Small intestine (tissue), 7 donors: ENCODE measurements at regions not wholly inside any gene's neighbourhood (a gene's known extent, or its start where the extent isn't known, plus 50 kb on each side); places are given as distances from the start of the nearest gene placed in this dataset.

Experiments
- DNase-seq, 2 donors: peaks; one replicate each; pipeline versions ENCODE4 v3.0.0 to v3.0.0-alpha.2; 2013
- FAIRE-seq: peaks from 2 replicates; lab custom pipeline; 2012; peaks lifted over from hg19 to GRCh38; lab: Jason Lieb, UNC
- H3K27ac ChIP-seq, 3 donors: one replicate each; pipeline ENCODE4 v1.5.1; 2013; ENCODE audit warnings: low read length in 2 of 3, mild to moderate bottlenecking in 2 of 3, control low read depth in 1 of 3, inconsistent platforms in 1 of 3, low read depth in 1 of 3, moderate library complexity in 1 of 3
- H3K27me3 ChIP-seq, 3 donors: one replicate each; pipeline ENCODE4 v1.6.1; 2013; ENCODE audit warnings: low read length in 3 of 3, inconsistent platforms in 1 of 3; ENCODE audit not compliant: control insufficient read depth in 3 of 3, insufficient read depth in 3 of 3
- H3K36me3 ChIP-seq, 3 donors: one replicate each; pipeline ENCODE4 v1.6.1; 2013; ENCODE audit warnings: low read length in 3 of 3, inconsistent platforms in 1 of 3, low read depth in 1 of 3, mild to moderate bottlenecking in 1 of 3, moderate library complexity in 1 of 3; ENCODE audit not compliant: control insufficient read depth in 3 of 3, insufficient read depth in 2 of 3
- H3K4me1 ChIP-seq, 3 donors: one replicate each; pipeline ENCODE4 v1.6.1; 2013; ENCODE audit warnings: low read length in 2 of 3, inconsistent platforms in 1 of 3, low read depth in 1 of 3, mild to moderate bottlenecking in 1 of 3, moderate library complexity in 1 of 3; ENCODE audit not compliant: control insufficient read depth in 3 of 3, insufficient read depth in 2 of 3
- H3K4me3 ChIP-seq, 3 donors: one replicate each; pipeline ENCODE4 v1.5.1; 2013; ENCODE audit warnings: low read length in 3 of 3, control low read depth in 1 of 3, inconsistent platforms in 1 of 3, low read depth in 1 of 3, mild to moderate bottlenecking in 1 of 3, moderate library complexity in 1 of 3
- H3K9me3 ChIP-seq, 2 donors: one replicate each; pipeline ENCODE4 v1.6.1; 2013; ENCODE audit warnings: low read depth in 1 of 2, low read length in 1 of 2; ENCODE audit not compliant: control insufficient read depth in 2 of 2, insufficient read depth in 1 of 2
- WGBS, 3 donors: extraction: QIAGEN DNeasy Blood & Tissue Kit; methylation state at CpG; one replicate each; pipeline ENCODE4 v1.1.7; 2013; 5-methylcytosine and 5-hydroxymethylcytosine counted together
- donor health status: healthy with polysubstance abuse.
- donor health status: control.
- donor health status: control.
- donor health status: Bipolar disorder and iron deficiency.
- donor health status: healthy.

GRCh38 chr10:109027534-109028185, 895.7 kb downstream of the XPNPEP1 start:
- Histone ChIP-seq H3K36me3 (no peaks in the 10 kb centered on the region), H3K4me3 (no peak overlapping the region), H3K4me1 (no peaks in the 10 kb centered on the region), H3K27me3 (no peaks in the 10 kb centered on the region), H3K9me3 (no peaks in the 10 kb centered on the region), H3K27ac (no peak overlapping the region)
- DNase-seq, result no peak
- FAIRE-seq, result no peak
- WGBS, 3 donors, result 84 to 94% (median 89%) methylated on average over 1 of the region's 1 CpG

- Histone ChIP-seq H3K27me3 (no peaks in the 10 kb centered on the region), H3K4me3 (no peak overlapping the region), H3K9me3 (no peaks in the 10 kb centered on the region), H3K4me1 (no peaks in the 10 kb centered on the region), H3K27ac (no peak overlapping the region), H3K36me3 (no peaks in the 10 kb centered on the region)
- FAIRE-seq, result no peak
- DNase-seq, result no peak
These were observed 898.1 kb downstream of the XPNPEP1 start for GRCh38 chr10:109025172-109025571.

DNA sequence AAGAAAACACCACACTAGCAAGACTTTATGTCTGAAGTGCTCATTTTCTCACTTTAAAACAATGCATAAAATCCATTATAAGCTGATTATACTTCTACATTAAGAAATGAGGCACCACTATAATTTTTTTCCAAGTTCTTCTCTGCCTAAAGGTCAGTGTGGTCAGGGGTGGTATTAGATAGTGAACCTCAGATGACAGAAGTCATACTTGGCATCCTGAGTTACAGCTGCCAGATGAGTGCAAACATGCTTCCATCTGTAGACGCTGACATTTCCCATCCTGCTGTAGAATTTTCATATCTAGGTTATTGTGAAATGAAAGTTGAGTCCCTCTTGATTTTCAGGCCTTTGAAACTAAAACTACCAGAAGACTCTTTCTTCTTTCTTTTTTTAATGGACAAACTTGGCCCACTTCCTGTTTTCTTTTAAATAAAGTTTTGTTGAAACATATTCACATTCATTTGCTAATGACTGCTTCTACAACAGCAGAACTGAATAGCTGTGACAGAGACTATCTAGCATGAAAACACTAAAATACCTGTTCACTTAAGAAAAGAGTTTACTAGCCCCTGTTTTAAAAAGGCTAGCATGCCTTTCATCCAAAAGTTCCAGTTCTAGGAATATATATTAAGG, 900.8 kb downstream of the XPNPEP1 start:
- Histone ChIP-seq H3K27me3 (no peaks in the 10 kb centered on the region), H3K36me3 (no peaks in the 10 kb centered on the region), H3K9me3 (no peaks in the 10 kb centered on the region), H3K27ac (no peak overlapping the region), H3K4me1 (no peaks in the 10 kb centered on the region), H3K4me3 (no peak overlapping the region)
- DNase-seq, result no peak
- no peak for FAIRE-seq
- 79 to 89% (median 84%) methylated on average over 1 of the region's 1 CpG for WGBS, 3 donors

DNA sequence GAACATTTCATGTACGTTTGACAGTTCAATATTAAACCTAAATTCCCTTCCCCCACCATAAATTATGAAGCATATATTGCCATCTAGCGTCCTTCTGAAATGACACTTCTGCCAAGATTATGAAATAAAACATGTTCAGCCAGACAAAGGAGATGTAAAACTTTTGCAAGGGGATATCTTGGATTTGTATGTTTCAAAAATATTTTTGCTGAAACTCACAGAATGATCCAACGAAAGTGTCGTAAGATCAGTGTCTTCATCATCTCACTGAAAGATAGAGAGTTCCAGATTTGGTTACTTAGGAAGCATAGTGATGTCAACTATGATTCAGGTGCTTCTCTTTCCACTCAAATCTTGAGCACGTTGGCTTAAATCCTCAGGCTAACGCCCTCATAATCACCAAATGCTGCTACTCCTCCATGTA, 904.3 kb downstream of the XPNPEP1 start:
- no peak for DNase-seq
- no peaks in the 10 kb centered on the region for H3K27me3 ChIP-seq
- FAIRE-seq, result no peak

DNA sequence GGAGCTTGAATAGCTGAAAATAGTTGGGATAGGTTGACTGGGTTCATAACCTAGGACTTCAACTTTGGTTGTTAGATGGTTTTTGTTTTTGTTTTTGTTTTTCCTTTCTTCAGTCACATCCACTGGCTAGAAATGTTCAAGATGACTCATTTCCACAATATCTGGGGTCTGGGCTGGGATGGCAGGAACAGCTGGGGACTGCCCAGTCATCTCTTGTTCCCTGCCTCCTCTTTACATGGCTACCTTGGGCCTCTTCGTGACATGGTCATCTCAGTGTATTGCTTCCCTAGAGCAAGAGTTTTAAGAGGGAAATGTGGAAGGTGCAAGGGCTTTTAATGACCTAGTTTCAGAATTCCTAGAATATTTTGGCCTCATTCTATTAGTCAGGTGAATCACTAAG, 915.8 kb downstream of the XPNPEP1 start:
- H3K9me3 ChIP-seq, result no peaks in the 10 kb centered on the region
- no peak for FAIRE-seq
- no peaks in the 10 kb centered on the region for H3K36me3 ChIP-seq
- H3K27ac ChIP-seq, result no peak overlapping the region
- H3K4me3 ChIP-seq, result no peak overlapping the region
- H3K4me1 ChIP-seq, result no peaks in the 10 kb centered on the region
- no peaks in the 10 kb centered on the region for H3K27me3 ChIP-seq
- 70 to 89% (median 83%) methylated on average over 1 of the region's 1 CpG for WGBS, 3 donors
- no peak for DNase-seq

More for the DNA sequence above, 904.3 kb downstream of the XPNPEP1 start:
- no peak overlapping the region for H3K4me3 ChIP-seq
- H3K27ac ChIP-seq, result no peak overlapping the region
- no peaks in the 10 kb centered on the region for H3K9me3 ChIP-seq
- 52 to 57% (median 54%) methylated on average over 6 of the region's 6 CpGs for WGBS, 3 donors
- H3K4me1 ChIP-seq, result no peaks in the 10 kb centered on the region
- no peaks in the 10 kb centered on the region for H3K36me3 ChIP-seq

GRCh38 chr10:108990441-108990840, 932.9 kb downstream of the XPNPEP1 start:
- WGBS, 3 donors, result 68 to 76% (median 72%) methylated on average over 5 of the region's 5 CpGs
- Histone ChIP-seq H3K36me3 (no peaks in the 10 kb centered on the region), H3K27ac (no peak overlapping the region), H3K9me3 (no peaks in the 10 kb centered on the region), H3K4me1 (no peaks in the 10 kb centered on the region), H3K4me3 (no peak overlapping the region), H3K27me3 (no peaks in the 10 kb centered on the region)
- DNase-seq, result no peak
- no peak for FAIRE-seq

GRCh38 chr10:108989976-108990375, 933.3 kb downstream of the XPNPEP1 start:
- H3K27me3 ChIP-seq, result no peaks in the 10 kb centered on the region
- no peak overlapping the region for H3K4me3 ChIP-seq
- H3K27ac ChIP-seq, result no peak overlapping the region
- DNase-seq (no peak), FAIRE-seq (no peak)
- H3K4me1 ChIP-seq, result no peaks in the 10 kb centered on the region
- H3K9me3 ChIP-seq, result no peaks in the 10 kb centered on the region
- H3K36me3 ChIP-seq, result no peaks in the 10 kb centered on the region
- 51 to 76% (median 71%) methylated on average over 4 of the region's 4 CpGs for WGBS, 3 donors

DNA sequence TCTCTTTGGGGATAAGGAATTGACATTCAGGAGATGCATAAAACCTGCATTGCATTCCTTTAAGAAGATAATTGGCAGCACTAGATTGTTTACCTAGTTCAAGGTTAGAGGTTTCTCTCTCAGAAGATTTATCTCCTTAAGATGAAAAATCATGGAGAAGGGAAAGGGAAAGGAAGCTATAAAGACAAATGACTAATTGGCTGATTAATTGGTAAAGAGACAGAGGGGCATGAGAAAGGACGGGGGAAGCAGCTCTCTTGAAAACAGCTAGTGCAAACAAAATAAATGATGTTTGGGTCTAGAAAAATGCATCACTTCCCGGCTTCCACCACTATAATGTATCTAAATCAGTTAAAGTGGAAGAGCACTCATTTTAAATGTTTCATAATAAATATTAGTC, 941.2 kb downstream of the XPNPEP1 start:
- no peaks in the 10 kb centered on the region for H3K36me3 ChIP-seq
- H3K9me3 ChIP-seq, result peaks cover 0 to 6% of the 10 kb centered on the region in 2 donors
- 30 to 44% (median 41%) methylated on average over 2 of the region's 2 CpGs for WGBS, 3 donors
- DNase-seq (no peak), FAIRE-seq (no peak)
- H3K4me1 ChIP-seq, result no peaks in the 10 kb centered on the region
- H3K27me3 ChIP-seq, result no peaks in the 10 kb centered on the region
- H3K4me3 ChIP-seq, result no peak overlapping the region
- H3K27ac ChIP-seq, result no peak overlapping the region

DNA sequence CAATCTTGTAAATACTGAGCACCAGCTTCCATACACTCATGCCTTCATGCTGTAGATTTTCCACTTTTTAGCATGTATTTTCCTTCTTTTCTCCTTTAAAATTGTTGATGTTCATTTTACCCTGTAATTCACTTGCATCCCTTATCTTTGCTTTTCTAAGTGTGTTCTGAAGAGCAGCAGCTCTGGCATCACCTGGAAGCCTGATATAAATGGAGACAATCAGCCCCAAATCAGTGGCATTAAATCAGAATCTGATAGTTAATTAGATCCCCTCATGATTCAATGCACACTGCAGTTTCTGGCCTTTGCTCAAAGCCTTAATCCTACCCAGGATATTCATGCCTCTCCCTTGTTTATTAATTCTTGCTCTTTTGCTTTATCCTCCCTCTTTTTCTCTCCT, 942.4 kb downstream of the XPNPEP1 start:
- FAIRE-seq (no peak), DNase-seq (no peak)
- no peak overlapping the region for H3K27ac ChIP-seq
- no peak overlapping the region for H3K4me3 ChIP-seq
- H3K4me1 ChIP-seq, result no peaks in the 10 kb centered on the region
- no peaks in the 10 kb centered on the region for H3K27me3 ChIP-seq
- peaks cover 0 to 6% of the 10 kb centered on the region in 2 donors for H3K9me3 ChIP-seq
- no peaks in the 10 kb centered on the region for H3K36me3 ChIP-seq
